MM.1S (cell line): ENCODE measurements at regions not wholly inside any gene's neighbourhood (a gene's known extent, or its start where the extent isn't known, plus 50 kb on each side); places are given as distances from the start of the nearest gene placed in this dataset.

Experiments used
- CTCF ChIP-seq: fragments of 300-600 bp; sonication (generic); IDR thresholded peaks from 2 replicates; pipeline ENCODE4 v1.5.1; 2016; ENCODE audit warnings: antibody characterized with exemption, low read length, mixed read lengths
- EZH2 ChIP-seq: fragments of 300-600 bp; sonication (generic); optimal IDR thresholded peaks from 2 replicates; pipeline ENCODE3; 2017; ENCODE audit warnings: low read depth, mild to moderate bottlenecking, antibody characterized with exemption, low read length, mixed read lengths
- EZH2phosphoT487 ChIP-seq: fragments of 300-600 bp; sonication (generic); IDR thresholded peaks from 2 replicates; pipeline ENCODE4 v1.6.1; 2018; ENCODE audit warnings: antibody characterized with exemption, low read length

GRCh38 chr1:71269179-71269578 lies 188.3 kb upstream of the ZRANB2 start:
- TF ChIP-seq CTCF (no peak), EZH2phosphoT487 (no peak), EZH2 (no peak)
